ENCODE measurements at regions not wholly inside any gene's neighbourhood (a gene's known extent, or its start where the extent isn't known, plus 50 kb on each side); places are given as distances from the start of the nearest gene placed in this dataset.

DNA sequence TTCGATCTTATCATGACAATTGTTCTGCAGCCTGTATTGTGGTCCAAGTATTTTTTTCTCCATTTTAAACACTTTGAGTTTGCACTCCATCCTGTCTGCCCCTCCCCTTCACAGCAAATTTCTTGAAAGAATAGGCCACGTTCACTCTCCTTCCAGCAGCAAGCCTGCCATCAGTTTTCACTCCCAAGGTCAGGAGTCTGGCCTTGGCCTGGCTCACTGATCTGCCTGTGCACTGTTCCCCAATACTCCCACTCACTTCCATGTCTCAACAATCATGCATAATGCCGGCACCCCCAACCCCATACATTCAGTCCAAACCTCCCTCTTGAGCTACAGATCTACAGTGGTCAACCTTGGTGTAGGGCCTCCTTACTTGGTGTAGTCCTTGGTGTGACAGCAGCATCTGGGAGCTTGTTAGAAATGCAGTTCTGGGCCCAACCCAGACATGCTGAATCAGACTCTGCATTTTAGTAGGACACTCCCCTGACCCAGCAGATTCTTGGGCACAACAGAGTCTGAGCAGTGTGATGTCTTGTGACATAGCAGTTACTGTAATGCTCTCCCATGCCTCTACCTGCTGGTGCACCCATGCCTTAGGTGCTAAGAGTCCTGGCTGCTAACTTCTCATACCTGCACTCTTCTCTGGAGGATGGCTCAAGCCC is 58.3 kb upstream of the XCR1 start:
- Histone ChIP-seq H3K36me3 (no peaks in the 10 kb centered on the region), H3K27ac (no peak overlapping the region), H3K4me1 (no peaks in the 10 kb centered on the region), H3K27me3 (no peaks in the 10 kb centered on the region), H3K4me3 (no peak overlapping the region), H3K9me3 (no peaks in the 10 kb centered on the region)
- TF ChIP-seq EP300 (IDR thresholded peaks at IDR 0.05): no peak
- TF ChIP-seq POLR2A (IDR thresholded peaks at IDR 0.05): no peak
- TF ChIP-seq POLR2AphosphoS5 (IDR thresholded peaks at IDR 0.05): no peak
- TF ChIP-seq, protein P1, sequence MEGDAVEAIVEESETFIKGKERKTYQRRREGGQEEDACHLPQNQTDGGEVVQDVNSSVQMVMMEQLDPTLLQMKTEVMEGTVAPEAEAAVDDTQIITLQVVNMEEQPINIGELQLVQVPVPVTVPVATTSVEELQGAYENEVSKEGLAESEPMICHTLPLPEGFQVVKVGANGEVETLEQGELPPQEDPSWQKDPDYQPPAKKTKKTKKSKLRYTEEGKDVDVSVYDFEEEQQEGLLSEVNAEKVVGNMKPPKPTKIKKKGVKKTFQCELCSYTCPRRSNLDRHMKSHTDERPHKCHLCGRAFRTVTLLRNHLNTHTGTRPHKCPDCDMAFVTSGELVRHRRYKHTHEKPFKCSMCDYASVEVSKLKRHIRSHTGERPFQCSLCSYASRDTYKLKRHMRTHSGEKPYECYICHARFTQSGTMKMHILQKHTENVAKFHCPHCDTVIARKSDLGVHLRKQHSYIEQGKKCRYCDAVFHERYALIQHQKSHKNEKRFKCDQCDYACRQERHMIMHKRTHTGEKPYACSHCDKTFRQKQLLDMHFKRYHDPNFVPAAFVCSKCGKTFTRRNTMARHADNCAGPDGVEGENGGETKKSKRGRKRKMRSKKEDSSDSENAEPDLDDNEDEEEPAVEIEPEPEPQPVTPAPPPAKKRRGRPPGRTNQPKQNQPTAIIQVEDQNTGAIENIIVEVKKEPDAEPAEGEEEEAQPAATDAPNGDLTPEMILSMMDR (IDR thresholded peaks at IDR 0.05): no peak
- ATAC-seq: peak; percentile 26
- 43 to 61% methylated on average over 2 to 3 of the region's 3 CpGs for WGBS, 2 donors (ENCODE audit: low coverage in 1 of 2)

DNA sequence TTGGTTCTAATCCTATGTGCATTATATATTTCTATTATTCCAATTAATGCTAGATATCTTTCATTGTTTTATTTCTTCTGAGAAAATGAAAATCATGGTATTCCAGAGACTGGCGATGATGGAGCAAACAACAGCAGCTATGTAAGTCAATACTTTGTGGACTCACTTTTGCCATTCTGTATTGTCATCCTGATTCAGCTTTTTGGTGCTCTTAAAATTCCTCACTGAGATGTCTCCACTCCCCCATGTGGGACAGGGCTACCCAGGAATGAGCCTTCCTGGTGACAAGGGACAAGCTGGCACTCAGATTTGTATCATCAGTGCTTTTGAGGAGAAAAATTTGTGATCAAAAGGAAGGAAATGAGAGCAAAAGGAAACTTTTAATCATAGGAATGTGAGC is 56.7 kb upstream of the XCR1 start:
- Histone ChIP-seq H3K4me1 (peaks cover 0 to 5% (median 0%) of the 10 kb centered on the region in 3 donors), H3K36me3 (no peaks in the 10 kb centered on the region), H3K9me3 (no peaks in the 10 kb centered on the region), H3K27me3 (no peaks in the 10 kb centered on the region), H3K4me3 (no peak overlapping the region), H3K27ac (no peak overlapping the region)
- ATAC-seq: no peak
- WGBS, 2 donors (ENCODE audit: low coverage in 1 of 2): 92 to 100% methylated on average over 1 of the region's 1 CpG
- TF ChIP-seq, protein P1 (IDR thresholded peaks at IDR 0.05): no peak
- no peak for TF ChIP-seq POLR2A (IDR thresholded peaks at IDR 0.05)
- TF ChIP-seq POLR2AphosphoS5 (IDR thresholded peaks at IDR 0.05): no peak
- no peak for TF ChIP-seq EP300 (IDR thresholded peaks at IDR 0.05)

DNA sequence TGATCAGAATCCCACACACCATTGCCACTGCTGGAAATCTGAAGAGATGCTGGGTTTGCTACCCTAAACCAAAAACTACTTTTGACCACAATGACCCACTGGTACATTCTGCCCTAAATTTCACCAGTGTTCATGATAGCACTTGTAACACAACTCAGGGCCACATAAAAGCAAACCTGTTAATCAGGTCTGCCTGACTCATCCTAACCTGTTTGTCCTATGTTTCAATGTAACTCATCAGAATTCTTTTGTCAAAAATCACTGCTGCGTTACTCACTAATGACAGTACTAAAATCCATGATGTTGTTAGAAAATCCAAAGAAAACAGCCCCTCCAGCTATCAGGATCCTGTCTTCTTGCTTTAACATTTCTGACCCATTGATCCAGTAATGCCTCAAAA is 55.6 kb upstream of the XCR1 start:
- H3K4me3 ChIP-seq: no peak overlapping the region
- no peak overlapping the region for H3K27ac ChIP-seq
- no peaks in the 10 kb centered on the region for H3K27me3 ChIP-seq
- H3K9me3 ChIP-seq: no peaks in the 10 kb centered on the region
- ATAC-seq: no peak
- H3K4me1 ChIP-seq: peaks cover 0 to 10% (median 0%) of the 10 kb centered on the region in 3 donors
- no peaks in the 10 kb centered on the region for H3K36me3 ChIP-seq
- WGBS, 2 donors (ENCODE audit: low coverage in 1 of 2): 100% methylated on average over 1 of the region's 1 CpG
- TF ChIP-seq POLR2AphosphoS5 (IDR thresholded peaks at IDR 0.05): no peak
- TF ChIP-seq, protein P1 (IDR thresholded peaks at IDR 0.05): no peak
- TF ChIP-seq EP300 (IDR thresholded peaks at IDR 0.05): no peak
- TF ChIP-seq POLR2A (IDR thresholded peaks at IDR 0.05): no peak

GRCh38 chr3:46082021-46082420 is 54.7 kb upstream of the XCR1 start:
- Histone ChIP-seq H3K27ac (no peak overlapping the region), H3K27me3 (no peaks in the 10 kb centered on the region), H3K4me1 (peaks cover 0 to 10% (median 0%) of the 10 kb centered on the region in 3 donors), H3K9me3 (no peaks in the 10 kb centered on the region), H3K4me3 (no peak overlapping the region), H3K36me3 (no peaks in the 10 kb centered on the region)
- WGBS, 2 donors (ENCODE audit: low coverage in 1 of 2): 94 to 100% methylated on average over 1 to 2 of the region's 2 CpGs
- ATAC-seq: no peak
- TF ChIP-seq, protein P1 (IDR thresholded peaks at IDR 0.05): no peak
- no peak for TF ChIP-seq EP300 (IDR thresholded peaks at IDR 0.05)
- no peak for TF ChIP-seq POLR2AphosphoS5 (IDR thresholded peaks at IDR 0.05)
- TF ChIP-seq POLR2A (IDR thresholded peaks at IDR 0.05): no peak

GRCh38 chr3:46080969-46081345 is 53.7 kb upstream of the XCR1 start:
- no peak overlapping the region for H3K4me3 ChIP-seq
- no peaks in the 10 kb centered on the region for H3K9me3 ChIP-seq
- no peak for TF ChIP-seq EP300 (IDR thresholded peaks at IDR 0.05)
- H3K27me3 ChIP-seq: no peaks in the 10 kb centered on the region
- ATAC-seq: no peak
- H3K36me3 ChIP-seq: no peaks in the 10 kb centered on the region
- no peak overlapping the region for H3K27ac ChIP-seq
- H3K4me1 ChIP-seq: peaks cover 0 to 10% (median 0%) of the 10 kb centered on the region in 3 donors
- 39 to 57% methylated on average over 2 of the region's 2 CpGs for WGBS, 2 donors (ENCODE audit: low coverage in 1 of 2)

Data from gastroesophageal sphincter (tissue), 4 donors.